Ovary (tissue), 7 donors: ENCODE measurements at regions not wholly inside any gene's neighbourhood (a gene's known extent, or its start where the extent isn't known, plus 50 kb on each side); places are given as distances from the start of the nearest gene placed in this dataset.
"Not testable (repeated sequence)": the region's sequence is repeated elsewhere in the genome, so short reads cannot be mapped to it uniquely, and the experiment has no call there.

Experiments
- DNase-seq, 5 donors: peaks; one replicate each; pipeline ENCODE4 v3.0.0-alpha.2; 2019 to 2020
- H3K27ac ChIP-seq, 2 donors: fragments of 200-600 bp; one replicate each; pipeline versions ENCODE4 v1.5.1 to v1.8.0; 2019 to 2022
- H3K27me3 ChIP-seq: fragments of 200-600 bp; one replicate; pipeline ENCODE4 v1.8.0; 2022
- H3K36me3 ChIP-seq: fragments of 200-600 bp; sonication (generic); one replicate; pipeline ENCODE4 v1.5.1; 2019
- H3K4me1 ChIP-seq: one replicate; pipeline ENCODE4 v1.8.1; 2013; ENCODE audit warnings: mild to moderate bottlenecking, moderate library complexity; ENCODE audit not compliant: insufficient read depth
- H3K4me3 ChIP-seq: fragments of 200-600 bp; sonication (generic); one replicate; pipeline ENCODE4 v1.5.1; 2017
- H3K9me3 ChIP-seq, 2 donors: fragments of 200-600 bp in 1 of 2; sonication (generic) in 1 of 2; one replicate each; pipeline versions ENCODE4 v1.5.1 to v1.8.1; 2013 to 2019; ENCODE audit warnings: mild to moderate bottlenecking in 1 of 2, moderate library complexity in 1 of 2
- WGBS, 3 donors: extraction: QIAGEN DNeasy Blood & Tissue Kit in 1 of 3; methylation state at CpG; one replicate each; pipeline versions ENCODE4 v1.1.5 to v1.1.7; 2013 to 2017; 5-methylcytosine and 5-hydroxymethylcytosine counted together
- intact Hi-C, 4 donors: fragments of 100-400 bp; cut with DNase I; formaldehyde crosslinking; loops; one replicate each; pipeline versions ENCODE4 v1.11.0 to v1.15.1; 2022 to 2023
- donor health status: DM: no; HTN: no; CAD: no; lungs with moderate emphysema.
- donor health status: DM: no; HTN: no; CAD: no.
- donor health status: Bipolar disorder and iron deficiency.
- donor health status: DM: no; HTN: no; CAD: no.
- donor health status: DM: yes; HTN: yes; CAD: no.

- intact Hi-C loops, DNase-seq, H3K27me3 ChIP-seq, H3K9me3 ChIP-seq, H3K36me3 ChIP-seq, H3K4me1 ChIP-seq, H3K27ac ChIP-seq, H3K4me3 ChIP-seq: not testable (repeated sequence)
- WGBS, 3 donors = 80 to 93% (median 86%) methylated on average over 5 to 6 of the region's 12 CpGs
Measured at GRCh38 chrX:3872226-3872879, 158.9 kb upstream of the PRKX start.

GRCh38 chrX:3867067-3867831 lies 153.8 kb upstream of the PRKX start:
- H3K4me1 ChIP-seq, H3K27me3 ChIP-seq, H3K9me3 ChIP-seq, H3K27ac ChIP-seq, DNase-seq, H3K36me3 ChIP-seq, H3K4me3 ChIP-seq, intact Hi-C loops: not testable (repeated sequence)
- WGBS, 3 donors = 87% methylated on average over 3 of the region's 19 CpGs; no CpG with 5 or more reads in 2 of the 3 donors

GRCh38 chrX:3858332-3858731 lies 144.9 kb upstream of the PRKX start:
- no CpG with 5 or more reads among the region's 4 CpGs for WGBS, 3 donors
- H3K27me3 ChIP-seq, H3K4me1 ChIP-seq, intact Hi-C loops, H3K27ac ChIP-seq, DNase-seq, H3K9me3 ChIP-seq, H3K36me3 ChIP-seq, H3K4me3 ChIP-seq: not testable (repeated sequence)

GRCh38 chrX:3843522-3844145 lies 130.2 kb upstream of the PRKX start:
- H3K4me3 ChIP-seq, H3K9me3 ChIP-seq, H3K4me1 ChIP-seq, DNase-seq, intact Hi-C loops, H3K27me3 ChIP-seq, H3K27ac ChIP-seq, H3K36me3 ChIP-seq: not testable (repeated sequence)
- WGBS, 3 donors = 1% methylated on average over 11 of the region's 85 CpGs; no CpG with 5 or more reads in 2 of the 3 donors

GRCh38 chrX:3842822-3843521 lies 129.5 kb upstream of the PRKX start:
- intact Hi-C loops, H3K27ac ChIP-seq, H3K9me3 ChIP-seq, H3K4me1 ChIP-seq, H3K27me3 ChIP-seq, H3K36me3 ChIP-seq: not testable (repeated sequence)
- H3K4me3 ChIP-seq = peak overlapping the region; percentile 22
- peak in 1 of 5 donors; percentile 25 for DNase-seq
- 1% methylated on average over 26 of the region's 70 CpGs; no CpG with 5 or more reads in 2 of the 3 donors for WGBS, 3 donors

GRCh38 chrX:3838754-3839153 lies 125.3 kb upstream of the PRKX start:
- H3K9me3 ChIP-seq, DNase-seq, H3K27ac ChIP-seq, H3K27me3 ChIP-seq, intact Hi-C loops, H3K4me3 ChIP-seq, H3K4me1 ChIP-seq, H3K36me3 ChIP-seq: not testable (repeated sequence)
- WGBS, 3 donors = no CpG with 5 or more reads among the region's 24 CpGs

- intact Hi-C loops, H3K36me3 ChIP-seq, H3K27me3 ChIP-seq, H3K9me3 ChIP-seq, H3K27ac ChIP-seq, H3K4me3 ChIP-seq, DNase-seq, H3K4me1 ChIP-seq: not testable (repeated sequence)
- WGBS, 3 donors = 94 to 100% (median 98%) methylated on average over 4 to 23 of the region's 58 CpGs
Measured at GRCh38 chrX:3837958-3838643, 124.7 kb upstream of the PRKX start.

- WGBS, 3 donors = no CpG with 5 or more reads among the region's 13 CpGs
Measured at GRCh38 chrX:3837211-3837610, 123.8 kb upstream of the PRKX start.

GRCh38 chrX:3833761-3834542 lies 120.5 kb upstream of the PRKX start:
- H3K36me3 ChIP-seq, intact Hi-C loops, H3K27me3 ChIP-seq, H3K27ac ChIP-seq, H3K9me3 ChIP-seq, DNase-seq, H3K4me3 ChIP-seq, H3K4me1 ChIP-seq: not testable (repeated sequence)
- no CpG with 5 or more reads among the region's 11 CpGs for whole genome bisulfite sequencing, 3 donors

More at GRCh38 chrX:3837211-3837610, 123.8 kb upstream of the PRKX start:
- DNase-seq, H3K27ac ChIP-seq, H3K27me3 ChIP-seq, H3K9me3 ChIP-seq, H3K4me1 ChIP-seq, H3K36me3 ChIP-seq, H3K4me3 ChIP-seq, intact Hi-C loops: not testable (repeated sequence)

GRCh38 chrX:3830020-3830419 lies 116.6 kb upstream of the PRKX start:
- WGBS, 3 donors = 93 to 100% methylated on average over 5 to 6 of the region's 9 CpGs; no CpG with 5 or more reads in 1 of the 3 donors

More at GRCh38 chrX:3830020-3830419, 116.6 kb upstream of the PRKX start:
- H3K27ac ChIP-seq, H3K4me1 ChIP-seq, DNase-seq, H3K36me3 ChIP-seq, H3K4me3 ChIP-seq, H3K27me3 ChIP-seq, H3K9me3 ChIP-seq, intact Hi-C loops: not testable (repeated sequence)
